Fibroblast of lung (primary cell): ENCODE measurements at regions not wholly inside any gene's neighbourhood (a gene's known extent, or its start where the extent isn't known, plus 50 kb on each side); places are given as distances from the start of the nearest gene placed in this dataset.

Source experiments
- DNase-seq, 2 donors: peaks; one replicate each; pipeline versions ENCODE4 v3.0.0 to v3.0.0-alpha.2; 2010; ENCODE audit warnings: low read depth in 2 of 2
- H2AFZ ChIP-seq: 2 replicates; pipeline ENCODE4 v1.5.1; 2012; ENCODE audit warnings: low read length, control low read depth, inconsistent platforms
- H3K27ac ChIP-seq: 2 replicates; pipeline ENCODE4 v1.5.1; 2011; ENCODE audit warnings: low read length, control low read depth; ENCODE audit not compliant: insufficient read depth
- H3K27me3 ChIP-seq: 2 replicates; pipeline ENCODE4 v1.5.1; 2011; ENCODE audit warnings: mild to moderate bottlenecking, low read length; ENCODE audit not compliant: control insufficient read depth, insufficient read depth
- H3K36me3 ChIP-seq: 2 replicates; pipeline ENCODE4 v1.5.1; 2011; ENCODE audit warnings: low read length; ENCODE audit not compliant: control insufficient read depth, insufficient read depth
- H3K4me1 ChIP-seq: 2 replicates; pipeline ENCODE4 v1.5.1; 2011; ENCODE audit warnings: low read length; ENCODE audit not compliant: control insufficient read depth, insufficient read depth; ENCODE audit errors: extremely low read depth
- H3K4me2 ChIP-seq: 2 replicates; pipeline ENCODE4 v1.5.1; 2011; ENCODE audit warnings: low read length, control low read depth; ENCODE audit not compliant: insufficient read depth; ENCODE audit errors: extremely low read depth
- H3K4me3 ChIP-seq, 4 experiments: fragments of 200-600 bp in 1 of 4; sonication (generic) in 1 of 4; replicated peaks in 1 of 4; 2 replicates each; pipeline ENCODE4 v1.5.1; 2011 to 2016; ENCODE audit warnings: low read length in 4 of 4, low read depth in 3 of 4, mild to moderate bottlenecking in 3 of 4, control low read depth in 2 of 4, inconsistent platforms in 1 of 4, mixed read lengths in 1 of 4; ENCODE audit not compliant: insufficient read depth in 1 of 4; ENCODE audit errors: control extremely low read depth in 1 of 4
- H3K79me2 ChIP-seq: 2 replicates; pipeline ENCODE4 v1.5.1; 2012; ENCODE audit warnings: mild to moderate bottlenecking, low read length, inconsistent platforms; ENCODE audit not compliant: control insufficient read depth, insufficient read depth
- H3K9ac ChIP-seq: 2 replicates; pipeline ENCODE4 v1.5.1; 2011; ENCODE audit warnings: mild to moderate bottlenecking, low read length, control low read depth; ENCODE audit not compliant: insufficient read depth
- H3K9me3 ChIP-seq: 2 replicates; pipeline ENCODE4 v1.5.1; 2012; ENCODE audit warnings: low read depth, low read length; ENCODE audit not compliant: control insufficient read depth, insufficient read depth
- H4K20me1 ChIP-seq: 2 replicates; pipeline ENCODE4 v1.5.1; 2011; ENCODE audit warnings: low read length; ENCODE audit not compliant: control insufficient read depth, insufficient read depth; ENCODE audit errors: extremely low read depth
- CTCF ChIP-seq, 2 donors: IDR thresholded peaks in 1 of 2; conservative IDR thresholded peaks in 1 of 2; 1 replicate in 1 of 2; 2 replicates in 1 of 2; pipeline ENCODE4 v1.5.1; 2011 to 2012; ENCODE audit warnings: low read length in 2 of 2, control low read depth in 1 of 2, inconsistent platforms in 1 of 2, low read depth in 1 of 2, mild to moderate bottlenecking in 1 of 2
- EZH2 ChIP-seq: IDR thresholded peaks from 2 replicates; pipeline ENCODE4 v1.5.1; 2012; ENCODE audit warnings: low read length, control low read depth, mild to moderate bottlenecking; ENCODE audit errors: missing control alignments

- Histone ChIP-seq H3K4me3 (no peak overlapping the region), H2AFZ (no peak overlapping the region), H3K9me3 (no peaks in the 10 kb centered on the region), H3K79me2 (no peaks in the 10 kb centered on the region), H3K27ac (no peak overlapping the region), H3K9ac (no peak overlapping the region), H4K20me1 (no peaks in the 10 kb centered on the region), H3K4me2 (no peak overlapping the region), H3K4me1 (no peaks in the 10 kb centered on the region), H3K27me3 (no peaks in the 10 kb centered on the region), H3K36me3 (no peaks in the 10 kb centered on the region)
- TF ChIP-seq CTCF (conservative IDR thresholded peaks at IDR 0.05 in 1 of 2, IDR thresholded peaks at IDR 0.05 in 1 of 2; ENCODE audit: low read depth in 1 of 2, low read length in 2 of 2) (no peak), EZH2 (no peak)
- DNase-seq: no peak
Observed at GRCh38 chr6:81128671-81129070, 623.8 kb downstream of the TENT5A start.

GRCh38 chr6:81126150-81126549 lies 626.3 kb downstream of the TENT5A start:
- H3K4me2 ChIP-seq: no peak overlapping the region
- DNase-seq: peak in 1 of 2 donors; percentile 12

GRCh38 chr6:81120280-81120679 lies 632.2 kb downstream of the TENT5A start:
- no peaks in the 10 kb centered on the region for H4K20me1 ChIP-seq
- H3K79me2 ChIP-seq: no peaks in the 10 kb centered on the region
- H3K9ac ChIP-seq: no peak overlapping the region
- H3K9me3 ChIP-seq: no peaks in the 10 kb centered on the region
- no peak overlapping the region for H3K4me2 ChIP-seq
- no peak overlapping the region for H2AFZ ChIP-seq
- no peak overlapping the region for H3K4me3 ChIP-seq
- no peaks in the 10 kb centered on the region for H3K4me1 ChIP-seq
- TF ChIP-seq CTCF (conservative IDR thresholded peaks at IDR 0.05 in 1 of 2, IDR thresholded peaks at IDR 0.05 in 1 of 2; ENCODE audit: low read depth in 1 of 2, low read length in 2 of 2) (no peak), EZH2 (no peak)
- no peak overlapping the region for H3K27ac ChIP-seq
- no peaks in the 10 kb centered on the region for H3K36me3 ChIP-seq
- no peaks in the 10 kb centered on the region for H3K27me3 ChIP-seq
- DNase-seq: no peak

More at GRCh38 chr6:81126150-81126549, 626.3 kb downstream of the TENT5A start:
- H3K4me1 ChIP-seq: no peaks in the 10 kb centered on the region
- no peaks in the 10 kb centered on the region for H3K9me3 ChIP-seq
- no peaks in the 10 kb centered on the region for H3K79me2 ChIP-seq
- H3K9ac ChIP-seq: no peak overlapping the region
- TF ChIP-seq EZH2: no peak
- TF ChIP-seq CTCF (conservative IDR thresholded peaks at IDR 0.05 in 1 of 2, IDR thresholded peaks at IDR 0.05 in 1 of 2; ENCODE audit: low read depth in 1 of 2, low read length in 2 of 2): no peak
- no peaks in the 10 kb centered on the region for H3K27me3 ChIP-seq
- H2AFZ ChIP-seq: no peak overlapping the region
- H3K27ac ChIP-seq: no peak overlapping the region
- H3K36me3 ChIP-seq: no peaks in the 10 kb centered on the region
- H3K4me3 ChIP-seq: no peak overlapping the region
- no peaks in the 10 kb centered on the region for H4K20me1 ChIP-seq
